ENCODE measurements at regions not wholly inside any gene's neighbourhood (a gene's known extent, or its start where the extent isn't known, plus 50 kb on each side); places are given as distances from the start of the nearest gene placed in this dataset.

DNA sequence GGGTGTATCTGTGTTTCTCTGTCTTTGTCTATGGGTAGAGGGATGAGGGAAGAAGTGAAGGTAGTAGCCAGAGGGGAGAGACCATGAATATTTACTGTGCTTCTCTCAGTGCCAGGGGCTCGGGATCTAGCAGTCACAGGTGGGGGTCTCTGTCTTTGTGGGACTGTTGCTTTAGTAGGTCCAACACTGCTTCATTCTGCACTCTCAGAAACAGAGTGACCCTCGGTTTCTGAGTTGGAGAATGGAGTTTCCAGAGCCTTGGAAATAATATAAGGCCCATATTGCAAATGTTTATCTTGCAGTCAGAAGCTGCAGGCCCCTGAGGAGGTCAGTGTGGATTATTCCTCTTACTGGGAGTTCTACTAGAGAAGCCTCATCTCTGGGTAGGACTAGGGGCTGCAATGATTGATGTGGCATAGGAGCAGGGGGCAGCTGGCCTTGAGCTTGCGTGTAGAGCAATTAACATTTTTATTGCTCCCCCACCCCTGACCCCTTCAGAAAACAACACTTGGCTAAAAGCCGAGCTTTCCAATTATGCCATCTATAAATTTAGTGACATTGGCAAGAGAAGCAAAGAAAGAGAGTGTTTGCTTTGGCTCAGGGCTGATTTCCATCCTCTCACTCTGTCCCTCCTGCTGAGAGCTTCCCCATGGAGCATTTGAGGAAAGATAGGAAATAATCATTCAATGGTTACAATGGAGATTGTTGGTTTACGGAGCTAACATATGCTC lies 55.0 kb upstream of the TRPC7 start:
- no peak for ATAC-seq

DNA sequence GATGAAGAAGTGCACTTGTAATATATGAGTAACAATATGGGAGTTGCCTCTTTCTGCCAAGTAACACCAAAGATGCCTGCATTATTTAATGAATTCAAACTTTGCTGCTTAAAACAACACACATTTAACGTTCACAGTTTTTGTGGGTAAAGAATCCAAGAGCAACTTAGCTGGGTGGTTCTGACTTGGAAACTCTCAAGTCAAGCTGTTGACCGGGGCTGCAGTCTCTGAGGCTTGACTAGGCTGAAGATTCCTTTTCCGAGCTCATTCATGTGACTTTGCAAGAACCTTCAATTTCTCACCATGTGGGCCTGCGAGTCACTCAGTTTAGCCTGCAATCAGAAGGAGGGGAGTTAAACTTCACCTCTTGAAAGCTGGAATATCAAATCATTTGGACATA lies 53.0 kb upstream of the TRPC7 start:
- Histone ChIP-seq H3K27ac (ENCODE audit: control insufficient read depth, insufficient read depth) (no peak overlapping the region), H3K9ac (ENCODE audit: control insufficient read depth, insufficient read depth, low read length) (no peak overlapping the region), H3K4me2 (ENCODE audit: control insufficient read depth, insufficient read depth) (no peak overlapping the region), H4K20me1 (ENCODE audit: control insufficient read depth, insufficient read depth) (no peaks in the 10 kb centered on the region), H3K9me3 (replicated peaks; ENCODE audit: control insufficient read depth, insufficient read depth, low read length) (no peaks in the 10 kb centered on the region), H3K36me3 (ENCODE audit: control insufficient read depth in 2 of 2, insufficient read depth in 2 of 2, low read length in 1 of 2) (no peaks in the 10 kb centered on the region), H3K79me2 (ENCODE audit: control insufficient read depth, insufficient read depth, low read length) (no peaks in the 10 kb centered on the region), H3K4me1 (ENCODE audit: control insufficient read depth, insufficient read depth, low read length) (no peaks in the 10 kb centered on the region), H3K4me3 (no peak overlapping the region), H2AFZ (ENCODE audit: control insufficient read depth, low read depth, low read length) (no peak overlapping the region), H3K27me3 (replicated peaks in 1 of 2; ENCODE audit: control insufficient read depth in 2 of 2, insufficient read depth in 2 of 2, low read length in 1 of 2) (no peaks in the 10 kb centered on the region)
- WGBS (ENCODE audit: insufficient coverage, insufficient replicate concordance, low lambda C conversion rate, missing lambda C conversion rate), result 3% methylated on average over 4 of the region's 4 CpGs
- ChIA-PET RAD21 (ENCODE audit: unreplicated experiment) (interaction anchor here (1.3 kb wide), 1 partner anchor 169 kb away, joined by 5 read pairs; no protein-coding TSS in a partner anchor), CTCF (interaction anchor here (0.5 to 2.9 kb wide), 5 partner anchors 54 to 577 kb away, joined by 3 to 11 read pairs (median 5); no protein-coding TSS in a partner anchor), SMC1A (ENCODE audit: uncharacterized antibody, unreplicated experiment) (interaction anchor here (1.7 kb wide), 1 partner anchor 169 kb away, joined by 8 read pairs; no protein-coding TSS in a partner anchor), POLR2A (no interaction called here)
- in situ Hi-C loops (cut with MboI) (no loop called here), intact Hi-C loops (cut with micrococcal nuclease; ENCODE audit: unreplicated experiment) (no loop called here)
- ATAC-seq (no peak), DNase-seq (ENCODE audit: low read depth, low spot score) (no peak), FAIRE-seq (peak; percentile 35)
- BruUV-seq (replicated peaks), result no TSS peak
- TF ChIP-seq YBX1 (IDR thresholded peaks at IDR 0.05) (no peak), EGR1 (IDR thresholded peaks at IDR 0.05; ENCODE audit: borderline replicate concordance in 1 of 2, low read depth in 2 of 2, low read length in 2 of 2) (no peak), FOXK2 (IDR thresholded peaks at IDR 0.05) (no peak), GABPA (IDR thresholded peaks at IDR 0.05; ENCODE audit: low read depth) (no peak), SMARCA5 (IDR thresholded peaks at IDR 0.05) (no peak), POLR2AphosphoS5 (IDR thresholded peaks at IDR 0.05; ENCODE audit: low read length) (no peak), TAF1 (IDR thresholded peaks at IDR 0.05; ENCODE audit: borderline replicate concordance, low read depth, low read length) (no peak), HDAC6 (IDR thresholded peaks at IDR 0.05; ENCODE audit: unreplicated experiment) (no peak)
- TF ChIP-seq, protein P1, sequence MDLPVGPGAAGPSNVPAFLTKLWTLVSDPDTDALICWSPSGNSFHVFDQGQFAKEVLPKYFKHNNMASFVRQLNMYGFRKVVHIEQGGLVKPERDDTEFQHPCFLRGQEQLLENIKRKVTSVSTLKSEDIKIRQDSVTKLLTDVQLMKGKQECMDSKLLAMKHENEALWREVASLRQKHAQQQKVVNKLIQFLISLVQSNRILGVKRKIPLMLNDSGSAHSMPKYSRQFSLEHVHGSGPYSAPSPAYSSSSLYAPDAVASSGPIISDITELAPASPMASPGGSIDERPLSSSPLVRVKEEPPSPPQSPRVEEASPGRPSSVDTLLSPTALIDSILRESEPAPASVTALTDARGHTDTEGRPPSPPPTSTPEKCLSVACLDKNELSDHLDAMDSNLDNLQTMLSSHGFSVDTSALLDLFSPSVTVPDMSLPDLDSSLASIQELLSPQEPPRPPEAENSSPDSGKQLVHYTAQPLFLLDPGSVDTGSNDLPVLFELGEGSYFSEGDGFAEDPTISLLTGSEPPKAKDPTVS (IDR thresholded peaks at IDR 0.05; ENCODE audit: low read depth, low read length), result no peak
- TF ChIP-seq, protein P2, sequence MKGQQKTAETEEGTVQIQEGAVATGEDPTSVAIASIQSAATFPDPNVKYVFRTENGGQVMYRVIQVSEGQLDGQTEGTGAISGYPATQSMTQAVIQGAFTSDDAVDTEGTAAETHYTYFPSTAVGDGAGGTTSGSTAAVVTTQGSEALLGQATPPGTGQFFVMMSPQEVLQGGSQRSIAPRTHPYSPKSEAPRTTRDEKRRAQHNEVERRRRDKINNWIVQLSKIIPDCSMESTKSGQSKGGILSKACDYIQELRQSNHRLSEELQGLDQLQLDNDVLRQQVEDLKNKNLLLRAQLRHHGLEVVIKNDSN (IDR thresholded peaks at IDR 0.05; ENCODE audit: borderline replicate concordance, extremely low read length, insufficient read depth, low read depth, low read length), result no peak
- TF ChIP-seq, protein P3, sequence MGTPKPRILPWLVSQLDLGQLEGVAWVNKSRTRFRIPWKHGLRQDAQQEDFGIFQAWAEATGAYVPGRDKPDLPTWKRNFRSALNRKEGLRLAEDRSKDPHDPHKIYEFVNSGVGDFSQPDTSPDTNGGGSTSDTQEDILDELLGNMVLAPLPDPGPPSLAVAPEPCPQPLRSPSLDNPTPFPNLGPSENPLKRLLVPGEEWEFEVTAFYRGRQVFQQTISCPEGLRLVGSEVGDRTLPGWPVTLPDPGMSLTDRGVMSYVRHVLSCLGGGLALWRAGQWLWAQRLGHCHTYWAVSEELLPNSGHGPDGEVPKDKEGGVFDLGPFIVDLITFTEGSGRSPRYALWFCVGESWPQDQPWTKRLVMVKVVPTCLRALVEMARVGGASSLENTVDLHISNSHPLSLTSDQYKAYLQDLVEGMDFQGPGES (IDR thresholded peaks at IDR 0.05), result no peak

More for the DNA sequence above, 55.0 kb upstream of the TRPC7 start:
- no peak for FAIRE-seq
- intact Hi-C loops (cut with micrococcal nuclease; ENCODE audit: unreplicated experiment) (no loop called here), in situ Hi-C loops (cut with MboI) (loop anchor here (5.0 kb wide), 1 partner anchor 173 kb away; no protein-coding TSS in a partner anchor)
- Histone ChIP-seq H3K27ac (ENCODE audit: control insufficient read depth, insufficient read depth) (no peak overlapping the region), H2AFZ (ENCODE audit: control insufficient read depth, low read depth, low read length) (no peak overlapping the region), H4K20me1 (ENCODE audit: control insufficient read depth, insufficient read depth) (no peaks in the 10 kb centered on the region), H3K4me2 (ENCODE audit: control insufficient read depth, insufficient read depth) (no peak overlapping the region), H3K79me2 (ENCODE audit: control insufficient read depth, insufficient read depth, low read length) (no peaks in the 10 kb centered on the region), H3K9me3 (replicated peaks; ENCODE audit: control insufficient read depth, insufficient read depth, low read length) (no peaks in the 10 kb centered on the region), H3K4me3 (no peak overlapping the region), H3K9ac (ENCODE audit: control insufficient read depth, insufficient read depth, low read length) (no peak overlapping the region), H3K36me3 (ENCODE audit: control insufficient read depth in 2 of 2, insufficient read depth in 2 of 2, low read length in 1 of 2) (no peaks in the 10 kb centered on the region), H3K27me3 (replicated peaks in 1 of 2; ENCODE audit: control insufficient read depth in 2 of 2, insufficient read depth in 2 of 2, low read length in 1 of 2) (no peaks in the 10 kb centered on the region), H3K4me1 (ENCODE audit: control insufficient read depth, insufficient read depth, low read length) (no peaks in the 10 kb centered on the region)
- ChIA-PET CTCF (interaction anchor here (0.9 to 4.1 kb wide), 5 partner anchors 56 to 171 kb away, joined by 3 to 34 read pairs (median 5); no protein-coding TSS in a partner anchor), RAD21 (ENCODE audit: unreplicated experiment) (no interaction called here), SMC1A (ENCODE audit: uncharacterized antibody, unreplicated experiment) (interaction anchor here (1.5 kb wide), 1 partner anchor 171 kb away, joined by 3 read pairs; no protein-coding TSS in a partner anchor), POLR2A (no interaction called here)
- BruUV-seq (replicated peaks), result no TSS peak
- WGBS (ENCODE audit: insufficient coverage, insufficient replicate concordance, low lambda C conversion rate, missing lambda C conversion rate), result 20% methylated on average over 5 of the region's 5 CpGs
- DNase-seq (ENCODE audit: low read depth, low spot score), result no peak
- no peak for TF ChIP-seq CEBPB (IDR thresholded peaks at IDR 0.05; ENCODE audit: borderline replicate concordance in 1 of 2, low read depth in 2 of 2, low read length in 2 of 2)
- TF ChIP-seq EZH2 (IDR thresholded peaks at IDR 0.05; ENCODE audit: borderline replicate concordance, control insufficient read depth, low read depth, low read length), result no peak
- TF ChIP-seq ZBED1 (IDR thresholded peaks at IDR 0.05; ENCODE audit: borderline replicate concordance), result no peak

Measured in GM12878 (cell line).